Esophagus muscularis mucosa (tissue), 4 donors: ENCODE measurements at regions not wholly inside any gene's neighbourhood (a gene's known extent, or its start where the extent isn't known, plus 50 kb on each side); places are given as distances from the start of the nearest gene placed in this dataset.

Source experiments
- DNase-seq: peaks from one replicate; pipeline ENCODE4 v3.0.0-alpha.2; 2017; ENCODE audit errors: extremely low spot score
- H3K27ac ChIP-seq, 4 donors: fragments of 200-600 bp; sonication (generic); replicated peaks in 1 of 4; 1 replicate in 3 of 4; 2 replicates in 1 of 4; pipeline ENCODE4 v1.5.1; 2016 to 2019; ENCODE audit warnings: mild to moderate bottlenecking in 1 of 4
- H3K27me3 ChIP-seq, 4 donors: fragments of 200-600 bp; sonication (generic); one replicate each; pipeline versions ENCODE4 v1.5.1 to v1.6.0; 2016 to 2019
- H3K36me3 ChIP-seq, 4 donors: fragments of 200-600 bp; sonication (generic); one replicate each; pipeline ENCODE4 v1.5.1; 2016 to 2019
- H3K4me1 ChIP-seq, 4 donors: fragments of 200-600 bp; sonication (generic); one replicate each; pipeline ENCODE4 v1.5.1; 2016 to 2019
- H3K4me3 ChIP-seq, 4 donors: fragments of 200-600 bp; sonication (generic); 1 replicate in 2 of 4; 2 replicates in 2 of 4; pipeline ENCODE4 v1.5.1; 2016 to 2019; ENCODE audit warnings: mild to moderate bottlenecking in 4 of 4, moderate library complexity in 1 of 4
- H3K9me3 ChIP-seq, 4 donors: fragments of 200-600 bp; sonication (generic); 1 replicate in 3 of 4; 2 replicates in 1 of 4; pipeline ENCODE4 v1.5.1; 2016 to 2019
- EP300 ChIP-seq: sonication (generic); formaldehyde crosslinking; IDR thresholded peaks from one replicate; pipeline ENCODE4 v1.6.1; 2017; ENCODE audit warnings: antibody characterized with exemption
- POLR2A ChIP-seq: fragments of 450-650 bp; IDR thresholded peaks from one replicate; pipeline ENCODE4 v1.6.1; 2017; ENCODE audit warnings: antibody characterized with exemption, moderate library complexity, mild to moderate bottlenecking, low read depth
- POLR2AphosphoS5 ChIP-seq, 2 donors: sonication (generic); formaldehyde crosslinking; IDR thresholded peaks; one replicate each; pipeline ENCODE4 v1.6.1; 2017; ENCODE audit warnings: antibody characterized with exemption in 2 of 2
- WGBS: methylation state at CpG from one replicate; pipeline ENCODE4 v1.1.5; 2018; 5-methylcytosine and 5-hydroxymethylcytosine counted together
- intact Hi-C: fragments of 100-400 bp; cut with DNase I; formaldehyde crosslinking; loops from one replicate; pipeline ENCODE4 v1.15.1; 2023
- TF ChIP-seq, protein P1 (sequence below), 3 experiments: fragments of 200-600 bp in 2 of 3; fragments of 450-650 bp in 1 of 3; sonication (generic) in 2 of 3; IDR thresholded peaks; one replicate each; pipeline ENCODE4 v1.5.1; 2017 to 2019; ENCODE audit warnings: antibody characterized with exemption in 3 of 3, mild to moderate bottlenecking in 2 of 3, moderate library complexity in 1 of 3

DNA sequence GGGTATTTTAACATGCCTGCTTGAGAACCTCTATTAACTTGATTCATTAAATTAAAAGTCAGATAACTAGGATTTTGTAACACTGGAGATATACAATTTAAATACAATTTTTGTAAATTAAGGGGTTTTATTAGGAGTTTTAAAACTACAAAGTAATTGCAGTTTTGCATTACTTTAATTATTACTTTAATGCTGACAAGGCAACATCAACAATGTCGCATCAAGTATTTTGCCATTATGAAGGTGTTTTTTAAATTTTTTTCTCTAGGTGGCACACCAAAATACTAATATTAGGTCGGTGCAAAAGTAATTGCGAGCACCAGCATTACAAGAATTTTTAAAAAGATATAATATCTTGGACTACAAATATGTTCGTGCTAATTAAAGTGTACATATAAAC, 513.4 kb downstream of the ANKRD7 start:
- WGBS: 86% methylated on average over 4 of the region's 4 CpGs
- Histone ChIP-seq H3K27me3 (no peaks in the 10 kb centered on the region), H3K4me1 (no peaks in the 10 kb centered on the region), H3K36me3 (no peaks in the 10 kb centered on the region), H3K4me3 (no peak overlapping the region), H3K27ac (no peak overlapping the region), H3K9me3 (peaks cover 0 to 4% (median 0%) of the 10 kb centered on the region in 4 donors)
- DNase-seq: no peak
- no peak for TF ChIP-seq POLR2A
- TF ChIP-seq, protein P1, sequence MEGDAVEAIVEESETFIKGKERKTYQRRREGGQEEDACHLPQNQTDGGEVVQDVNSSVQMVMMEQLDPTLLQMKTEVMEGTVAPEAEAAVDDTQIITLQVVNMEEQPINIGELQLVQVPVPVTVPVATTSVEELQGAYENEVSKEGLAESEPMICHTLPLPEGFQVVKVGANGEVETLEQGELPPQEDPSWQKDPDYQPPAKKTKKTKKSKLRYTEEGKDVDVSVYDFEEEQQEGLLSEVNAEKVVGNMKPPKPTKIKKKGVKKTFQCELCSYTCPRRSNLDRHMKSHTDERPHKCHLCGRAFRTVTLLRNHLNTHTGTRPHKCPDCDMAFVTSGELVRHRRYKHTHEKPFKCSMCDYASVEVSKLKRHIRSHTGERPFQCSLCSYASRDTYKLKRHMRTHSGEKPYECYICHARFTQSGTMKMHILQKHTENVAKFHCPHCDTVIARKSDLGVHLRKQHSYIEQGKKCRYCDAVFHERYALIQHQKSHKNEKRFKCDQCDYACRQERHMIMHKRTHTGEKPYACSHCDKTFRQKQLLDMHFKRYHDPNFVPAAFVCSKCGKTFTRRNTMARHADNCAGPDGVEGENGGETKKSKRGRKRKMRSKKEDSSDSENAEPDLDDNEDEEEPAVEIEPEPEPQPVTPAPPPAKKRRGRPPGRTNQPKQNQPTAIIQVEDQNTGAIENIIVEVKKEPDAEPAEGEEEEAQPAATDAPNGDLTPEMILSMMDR (IDR thresholded peaks at IDR 0.05): no peak
- TF ChIP-seq EP300: no peak
- TF ChIP-seq POLR2AphosphoS5 (IDR thresholded peaks at IDR 0.05): no peak
- intact Hi-C loops: no loop called here

DNA sequence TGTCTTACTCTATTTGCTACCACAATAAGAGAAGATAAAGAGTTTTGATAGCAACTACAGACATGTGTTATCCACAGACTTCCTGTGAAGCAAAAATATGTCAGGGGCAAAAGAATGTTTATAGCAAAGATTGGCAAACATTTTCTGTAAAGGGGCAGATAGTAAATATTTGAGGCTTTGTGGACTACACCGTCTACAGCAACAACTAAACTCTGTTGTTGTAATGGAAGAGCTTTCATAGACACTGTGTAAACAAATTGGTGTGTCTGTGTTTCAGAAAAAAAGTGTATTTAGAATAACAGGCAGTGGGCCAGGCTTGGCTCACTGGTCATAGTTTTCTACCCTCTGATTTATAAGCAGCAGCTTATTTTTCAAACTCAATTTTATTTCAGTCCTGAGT, 521.4 kb downstream of the ANKRD7 start:
- H3K27me3 ChIP-seq: no peaks in the 10 kb centered on the region
- no peak overlapping the region for H3K4me3 ChIP-seq
- TF ChIP-seq POLR2A (no peak), EP300 (no peak), POLR2AphosphoS5 (IDR thresholded peaks at IDR 0.05) (no peak)
- TF ChIP-seq, protein P1 (IDR thresholded peaks at IDR 0.05): no peak
- 29% methylated on average over 1 of the region's 1 CpG for whole genome bisulfite sequencing
- no peak overlapping the region for H3K27ac ChIP-seq
- H3K36me3 ChIP-seq: no peaks in the 10 kb centered on the region
- no peaks in the 10 kb centered on the region for H3K4me1 ChIP-seq
- DNase-seq: no peak
- H3K9me3 ChIP-seq: no peaks in the 10 kb centered on the region
- intact Hi-C loops: no loop called here

DNA sequence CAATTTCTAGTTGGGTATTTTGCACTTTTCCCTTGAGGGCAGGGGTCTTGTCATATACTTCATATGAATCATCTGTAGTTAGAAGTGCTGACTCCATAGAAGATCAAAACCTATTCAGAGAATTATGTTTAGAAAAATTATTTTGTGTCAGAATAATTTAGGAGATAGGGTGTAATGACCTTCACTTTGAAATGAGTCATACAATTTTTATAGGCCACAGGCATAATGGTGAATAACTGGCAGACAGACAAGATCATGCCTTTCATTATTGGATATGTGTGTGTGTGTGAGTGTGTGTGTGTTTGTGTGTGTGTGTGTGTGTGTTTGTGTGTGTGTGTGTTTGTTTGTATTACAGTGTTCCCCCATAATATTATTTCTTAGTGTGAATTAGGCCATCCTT, 523.0 kb downstream of the ANKRD7 start:
- Histone ChIP-seq H3K4me3 (no peak overlapping the region), H3K4me1 (no peaks in the 10 kb centered on the region), H3K27me3 (no peaks in the 10 kb centered on the region), H3K27ac (no peak overlapping the region), H3K9me3 (no peaks in the 10 kb centered on the region), H3K36me3 (no peaks in the 10 kb centered on the region)
- no peak for DNase-seq
- TF ChIP-seq EP300: no peak
- TF ChIP-seq, protein P1 (IDR thresholded peaks at IDR 0.05): no peak
- TF ChIP-seq POLR2A: no peak
- TF ChIP-seq POLR2AphosphoS5 (IDR thresholded peaks at IDR 0.05): no peak
- intact Hi-C loops: no loop called here

DNA sequence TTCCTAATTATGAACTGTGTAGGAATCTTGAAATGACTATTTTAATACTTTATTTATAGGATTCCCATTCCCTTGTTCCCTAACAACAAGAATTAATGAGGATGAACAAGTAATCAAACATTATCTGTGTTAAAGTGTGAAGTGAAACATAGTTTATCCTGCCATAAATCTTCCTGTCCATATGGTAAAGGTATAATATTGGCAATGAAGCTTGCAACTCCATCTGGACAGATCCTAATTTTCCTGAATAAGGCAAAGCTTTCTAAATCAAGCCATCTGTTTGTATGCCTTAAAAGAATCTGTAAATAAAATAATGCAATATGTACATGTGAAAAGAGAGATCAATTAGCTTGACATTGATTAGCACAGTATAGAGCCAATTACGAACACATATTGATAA, 529.0 kb downstream of the ANKRD7 start:
- TF ChIP-seq POLR2AphosphoS5 (IDR thresholded peaks at IDR 0.05): no peak
- TF ChIP-seq POLR2A: no peak
- TF ChIP-seq, protein P1 (IDR thresholded peaks at IDR 0.05): no peak
- TF ChIP-seq EP300: no peak
- H3K27ac ChIP-seq: no peak overlapping the region
- no peak for DNase-seq
- 91% methylated on average over 1 of the region's 1 CpG for WGBS
- H3K27me3 ChIP-seq: no peaks in the 10 kb centered on the region
- intact Hi-C loops: no loop called here
- no peaks in the 10 kb centered on the region for H3K9me3 ChIP-seq
- no peaks in the 10 kb centered on the region for H3K4me1 ChIP-seq
- H3K4me3 ChIP-seq: no peak overlapping the region
- H3K36me3 ChIP-seq: no peaks in the 10 kb centered on the region

DNA sequence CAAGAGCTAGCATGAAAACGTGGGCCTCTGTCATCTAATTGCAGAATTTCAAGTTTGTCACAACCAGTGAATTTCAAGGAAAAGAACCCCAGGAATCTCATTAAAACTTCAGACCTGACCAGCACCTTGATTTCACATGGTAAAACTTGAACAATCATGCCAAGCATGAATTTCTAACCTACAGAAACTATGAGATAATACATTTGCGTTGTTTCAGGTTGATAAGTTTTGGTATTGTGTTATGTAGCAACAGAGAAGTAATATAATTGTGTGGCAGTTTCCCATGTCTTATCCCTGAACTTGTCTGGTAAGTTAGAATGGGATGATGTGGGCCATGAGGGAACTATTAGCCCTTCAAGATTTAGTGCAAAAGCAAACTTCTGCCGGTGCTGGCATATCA, 530.1 kb downstream of the ANKRD7 start:
- Histone ChIP-seq H3K27ac (no peak overlapping the region), H3K9me3 (no peaks in the 10 kb centered on the region), H3K27me3 (no peaks in the 10 kb centered on the region), H3K4me1 (no peaks in the 10 kb centered on the region), H3K4me3 (no peak overlapping the region), H3K36me3 (no peaks in the 10 kb centered on the region)
- TF ChIP-seq EP300: no peak
- TF ChIP-seq POLR2A: no peak
- intact Hi-C loops: no loop called here
- no peak for DNase-seq
- WGBS: 81% methylated on average over 3 of the region's 3 CpGs
